WI38 (cell line): ENCODE measurements at regions not wholly inside any gene's neighbourhood (a gene's known extent, or its start where the extent isn't known, plus 50 kb on each side); places are given as distances from the start of the nearest gene placed in this dataset.

Source experiments
- H3K4me3 ChIP-seq: 2 replicates; pipeline ENCODE4 v1.5.1; 2011; ENCODE audit warnings: low read depth, mild to moderate bottlenecking, control low read depth, low read length
- CTCF ChIP-seq: IDR thresholded peaks from 2 replicates; pipeline ENCODE4 v1.5.1; 2012; ENCODE audit warnings: low read depth, mild to moderate bottlenecking, control low read depth, low read length

- no peak overlapping the region for H3K4me3 ChIP-seq
- no peak for TF ChIP-seq CTCF
These were observed 253.6 kb downstream of the KIF20B start for GRCh38 chr10:89954787-89955566.

- H3K4me3 ChIP-seq: no peak overlapping the region
- TF ChIP-seq CTCF: no peak
These were observed 258.2 kb downstream of the KIF20B start for GRCh38 chr10:89959433-89960110.

- no peak for TF ChIP-seq CTCF
- H3K4me3 ChIP-seq: no peak overlapping the region
These were observed 262.2 kb downstream of the KIF20B start for GRCh38 chr10:89963451-89964102.

GRCh38 chr10:89966211-89966610 lies 264.8 kb downstream of the KIF20B start:
- H3K4me3 ChIP-seq: no peak overlapping the region
- no peak for TF ChIP-seq CTCF

- H3K4me3 ChIP-seq: no peak overlapping the region
- TF ChIP-seq CTCF: no peak
These were observed 271.9 kb downstream of the KIF20B start for GRCh38 chr10:89973326-89973725.

GRCh38 chr10:89975071-89975470 lies 273.7 kb downstream of the KIF20B start:
- no peak overlapping the region for H3K4me3 ChIP-seq
- no peak for TF ChIP-seq CTCF

- H3K4me3 ChIP-seq: no peak overlapping the region
- no peak for TF ChIP-seq CTCF
These were observed 274.4 kb downstream of the KIF20B start for GRCh38 chr10:89975771-89976170.
